Urinary bladder (tissue), 3 donors: ENCODE measurements at regions not wholly inside any gene's neighbourhood (a gene's known extent, or its start where the extent isn't known, plus 50 kb on each side); places are given as distances from the start of the nearest gene placed in this dataset.

Experiments
- DNase-seq: peaks from one replicate; pipeline ENCODE4 v3.0.0-alpha.2; 2015; ENCODE audit errors: extremely low spot score
- H3K27ac ChIP-seq: one replicate; pipeline ENCODE4 v1.5.1; 2013; ENCODE audit warnings: low read depth, mild to moderate bottlenecking, moderate library complexity
- H3K36me3 ChIP-seq: one replicate; pipeline ENCODE4 v1.6.1; 2013; ENCODE audit warnings: mild to moderate bottlenecking, moderate library complexity; ENCODE audit not compliant: insufficient read depth
- H3K4me1 ChIP-seq: one replicate; pipeline ENCODE4 v1.6.1; 2013; ENCODE audit warnings: mild to moderate bottlenecking, moderate library complexity; ENCODE audit not compliant: insufficient read depth
- H3K4me3 ChIP-seq: one replicate; pipeline ENCODE4 v1.5.1; 2013; ENCODE audit warnings: low read depth, low read length
- WGBS: extraction: QIAGEN DNeasy Blood & Tissue Kit; methylation state at CpG from one replicate; pipeline ENCODE4 v1.1.7; 2013; 5-methylcytosine and 5-hydroxymethylcytosine counted together
- donor health status: healthy with polysubstance abuse.
- donor health status: healthy.

- Histone ChIP-seq H3K36me3 (no peaks in the 10 kb centered on the region), H3K4me1 (no peaks in the 10 kb centered on the region), H3K4me3 (no peak overlapping the region), H3K27ac (no peak overlapping the region)
- DNase-seq, result no peak
- WGBS, result 89% methylated on average over 4 of the region's 4 CpGs
These were observed 875.8 kb upstream of the CELF2 start for GRCh38 chr10:10141782-10142382.

- no peak for DNase-seq
- Histone ChIP-seq H3K36me3 (no peaks in the 10 kb centered on the region), H3K4me1 (no peaks in the 10 kb centered on the region), H3K27ac (no peak overlapping the region), H3K4me3 (no peak overlapping the region)
- 72% methylated on average over 4 of the region's 4 CpGs for WGBS
These were observed 871.1 kb upstream of the CELF2 start for GRCh38 chr10:10146604-10147003.

DNA sequence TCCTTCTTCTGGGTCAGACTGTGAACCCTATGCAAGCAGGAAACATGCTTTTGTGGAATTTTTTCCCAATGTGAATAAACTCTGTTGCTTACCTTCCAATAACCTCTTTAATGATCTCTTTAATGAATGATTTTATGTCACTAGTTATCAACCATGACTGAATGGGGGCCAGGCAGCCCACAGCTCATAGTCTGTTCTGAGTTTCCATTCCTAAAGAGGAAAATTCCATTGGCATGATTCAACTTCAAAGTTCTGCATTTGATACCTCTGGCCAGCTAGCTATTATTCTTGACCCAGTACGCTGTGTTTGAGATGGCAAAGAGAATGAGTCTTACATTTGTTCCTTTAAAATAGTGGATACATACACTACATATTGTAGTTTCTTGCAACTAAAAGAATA is 867.8 kb upstream of the CELF2 start:
- WGBS, result 86% methylated on average over 1 of the region's 1 CpG
- Histone ChIP-seq H3K4me3 (no peak overlapping the region), H3K4me1 (no peaks in the 10 kb centered on the region), H3K27ac (no peak overlapping the region), H3K36me3 (no peaks in the 10 kb centered on the region)
- DNase-seq, result no peak

GRCh38 chr10:10156917-10157600 is 860.6 kb upstream of the CELF2 start:
- no peak for DNase-seq
- H3K4me3 ChIP-seq, result no peak overlapping the region
- no peak overlapping the region for H3K27ac ChIP-seq
- 62% methylated on average over 7 of the region's 7 CpGs for WGBS
- H3K36me3 ChIP-seq, result no peaks in the 10 kb centered on the region
- no peaks in the 10 kb centered on the region for H3K4me1 ChIP-seq

GRCh38 chr10:10160821-10161312 is 856.8 kb upstream of the CELF2 start:
- Histone ChIP-seq H3K27ac (no peak overlapping the region), H3K36me3 (no peaks in the 10 kb centered on the region), H3K4me1 (no peaks in the 10 kb centered on the region), H3K4me3 (no peak overlapping the region)
- WGBS, result 96% methylated on average over 27 of the region's 27 CpGs
- DNase-seq, result no peak

GRCh38 chr10:10164848-10165247 is 852.8 kb upstream of the CELF2 start:
- Histone ChIP-seq H3K27ac (no peak overlapping the region), H3K4me3 (no peak overlapping the region), H3K4me1 (no peaks in the 10 kb centered on the region), H3K36me3 (no peaks in the 10 kb centered on the region)
- no peak for DNase-seq
- 75% methylated on average over 3 of the region's 3 CpGs for WGBS

DNA sequence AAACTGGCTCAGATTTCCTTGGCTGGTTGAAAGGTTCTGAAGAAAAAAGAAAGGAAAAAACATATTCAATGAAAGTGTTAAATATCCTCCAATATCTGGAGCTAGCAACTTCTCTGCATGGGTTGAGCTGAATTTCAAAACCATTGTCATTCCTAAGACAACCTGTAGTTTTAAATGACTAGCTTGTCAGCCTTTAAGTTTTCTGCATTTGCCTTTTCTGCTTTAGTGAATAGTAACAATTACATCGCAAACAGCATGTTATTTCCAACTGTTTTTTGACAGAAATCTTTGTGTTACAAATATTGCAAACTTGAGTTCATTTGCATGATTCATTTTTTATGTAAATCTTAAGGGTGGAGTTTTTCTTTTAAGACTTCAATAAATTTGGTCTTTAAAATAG is 852.3 kb upstream of the CELF2 start:
- no peak overlapping the region for H3K27ac ChIP-seq
- DNase-seq, result no peak
- H3K36me3 ChIP-seq, result no peaks in the 10 kb centered on the region
- no peak overlapping the region for H3K4me3 ChIP-seq
- WGBS, result 78% methylated on average over 1 of the region's 1 CpG
- no peaks in the 10 kb centered on the region for H3K4me1 ChIP-seq

GRCh38 chr10:10178476-10178875 is 839.2 kb upstream of the CELF2 start:
- no peak overlapping the region for H3K27ac ChIP-seq
- no peak overlapping the region for H3K4me3 ChIP-seq
- 85% methylated on average over 3 of the region's 3 CpGs for WGBS
- no peak for DNase-seq
- no peaks in the 10 kb centered on the region for H3K4me1 ChIP-seq
- no peaks in the 10 kb centered on the region for H3K36me3 ChIP-seq

DNA sequence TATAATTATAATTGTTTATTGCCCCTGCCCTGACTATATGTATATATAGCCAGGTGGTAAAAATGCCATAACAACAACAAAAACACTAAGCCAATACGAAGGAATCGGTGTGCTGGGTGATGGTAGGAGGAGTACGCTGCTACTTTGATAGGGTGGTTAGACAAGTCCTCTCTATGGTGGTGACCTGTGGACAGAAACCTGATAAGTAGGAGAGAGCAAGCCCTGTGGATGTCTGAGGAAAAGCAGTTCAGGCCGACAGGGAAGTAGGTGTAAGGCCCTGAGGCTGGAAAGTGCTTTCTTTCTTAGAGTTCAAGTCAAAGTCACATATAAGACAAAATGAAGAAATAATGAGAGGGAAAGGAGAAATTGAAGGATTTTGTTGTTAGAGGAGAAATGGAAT is 823.8 kb upstream of the CELF2 start:
- Histone ChIP-seq H3K27ac (no peak overlapping the region), H3K4me1 (no peaks in the 10 kb centered on the region), H3K4me3 (no peak overlapping the region), H3K36me3 (no peaks in the 10 kb centered on the region)
- DNase-seq, result no peak
- WGBS, result 90% methylated on average over 4 of the region's 4 CpGs

DNA sequence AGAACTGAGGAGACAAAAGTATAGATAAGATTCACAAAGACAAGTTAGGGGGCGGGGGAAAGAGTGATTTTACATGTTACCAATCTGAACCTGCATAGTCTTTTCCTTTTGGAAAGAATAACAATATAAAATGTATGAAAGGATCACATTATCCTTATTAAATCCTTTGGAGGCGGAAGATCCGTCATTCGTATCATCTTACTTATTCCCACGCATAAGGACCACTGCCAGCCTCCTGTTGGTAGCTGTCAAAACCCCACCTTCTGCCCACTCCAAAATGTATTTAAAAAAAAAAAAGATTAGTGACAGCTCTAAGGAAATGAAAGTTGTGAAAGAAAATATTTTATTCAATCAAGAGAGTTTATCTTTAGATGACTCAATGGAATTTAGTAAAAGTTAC is 821.0 kb upstream of the CELF2 start:
- 96% methylated on average over 5 of the region's 5 CpGs for WGBS
- DNase-seq, result no peak
- H3K27ac ChIP-seq, result no peak overlapping the region
- H3K36me3 ChIP-seq, result no peaks in the 10 kb centered on the region
- no peak overlapping the region for H3K4me3 ChIP-seq
- H3K4me1 ChIP-seq, result no peaks in the 10 kb centered on the region

GRCh38 chr10:10197423-10197822 is 820.2 kb upstream of the CELF2 start:
- Histone ChIP-seq H3K36me3 (no peaks in the 10 kb centered on the region), H3K27ac (no peak overlapping the region), H3K4me1 (no peaks in the 10 kb centered on the region), H3K4me3 (no peak overlapping the region)
- no peak for DNase-seq
- 93% methylated on average over 4 of the region's 4 CpGs for WGBS

- Histone ChIP-seq H3K27ac (no peak overlapping the region), H3K4me3 (no peak overlapping the region), H3K36me3 (no peaks in the 10 kb centered on the region), H3K4me1 (no peaks in the 10 kb centered on the region)
- 88% methylated on average over 6 of the region's 6 CpGs for WGBS
- no peak for DNase-seq
These were observed 819.3 kb upstream of the CELF2 start for GRCh38 chr10:10198363-10198762.

DNA sequence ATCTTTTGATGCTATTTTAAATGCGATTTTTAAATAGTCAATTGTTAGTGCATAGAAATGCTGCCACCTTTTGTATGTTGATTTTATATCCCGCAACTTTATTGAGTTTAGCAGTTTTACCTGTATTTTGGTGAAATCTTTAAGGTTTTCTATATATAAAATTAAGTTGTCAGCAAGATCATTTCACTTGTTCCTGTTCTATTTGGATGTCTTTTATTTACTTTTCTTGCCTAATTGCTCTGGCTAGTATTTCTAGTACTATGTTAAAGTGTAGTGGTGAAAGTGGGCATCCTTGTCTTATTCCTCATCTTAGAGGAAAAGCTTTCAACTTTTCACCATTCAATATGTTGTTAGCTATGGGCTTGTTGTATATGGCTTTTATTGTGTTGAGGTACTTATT is 813.3 kb upstream of the CELF2 start:
- WGBS, result 97% methylated on average over 2 of the region's 2 CpGs
- Histone ChIP-seq H3K4me1 (no peaks in the 10 kb centered on the region), H3K27ac (no peak overlapping the region), H3K4me3 (no peak overlapping the region), H3K36me3 (no peaks in the 10 kb centered on the region)
- DNase-seq, result no peak

- Histone ChIP-seq H3K4me1 (no peaks in the 10 kb centered on the region), H3K27ac (no peak overlapping the region), H3K36me3 (no peaks in the 10 kb centered on the region), H3K4me3 (no peak overlapping the region)
- DNase-seq, result no peak
- 88% methylated on average over 2 of the region's 2 CpGs for WGBS
These were observed 811.8 kb upstream of the CELF2 start for GRCh38 chr10:10205906-10206305.
